Astrocyte of the spinal cord (primary cell): ENCODE measurements at regions not wholly inside any gene's neighbourhood (a gene's known extent, or its start where the extent isn't known, plus 50 kb on each side); places are given as distances from the start of the nearest gene placed in this dataset.
"Not testable (repeated sequence)": the region's sequence is repeated elsewhere in the genome, so short reads cannot be mapped to it uniquely, and the experiment has no call there.

Experiments
- DNase-seq: peaks from one replicate; pipeline ENCODE4 v3.0.0; 2011; ENCODE audit warnings: low read depth, low spot score
- H3K4me3 ChIP-seq: 2 replicates; pipeline ENCODE4 v1.5.1; 2011; ENCODE audit warnings: low read depth, mild to moderate bottlenecking, low read length, moderate library complexity
- CTCF ChIP-seq: IDR thresholded peaks from 2 replicates; pipeline ENCODE4 v1.5.1; 2012; ENCODE audit warnings: low read depth, mild to moderate bottlenecking, low read length, inconsistent platforms
- in situ Hi-C: cut with HindIII; loops from 2 replicates; pipeline ENCODE4 v1.10.0; 2017; ENCODE audit warnings: low sequenced_read_pairs

GRCh38 chr7:19969859-19970493 is 196.6 kb upstream of the TMEM196 start:
- no peak overlapping the region for H3K4me3 ChIP-seq
- peak; percentile 24 for DNase-seq
- in situ Hi-C loops, result no loop called here
- TF ChIP-seq CTCF, result no peak

GRCh38 chr7:19964246-19964645 is 190.8 kb upstream of the TMEM196 start:
- no peak for TF ChIP-seq CTCF
- DNase-seq, result peak; percentile 41
- in situ Hi-C loops, result no loop called here
- no peak overlapping the region for H3K4me3 ChIP-seq

GRCh38 chr7:19963695-19964094 is 190.3 kb upstream of the TMEM196 start:
- no peak overlapping the region for H3K4me3 ChIP-seq
- in situ Hi-C loops, result no loop called here
- no peak for TF ChIP-seq CTCF
- no peak for DNase-seq

GRCh38 chr7:19958309-19958896 is 185.0 kb upstream of the TMEM196 start:
- no peak for TF ChIP-seq CTCF
- in situ Hi-C loops, result no loop called here
- no peak overlapping the region for H3K4me3 ChIP-seq
- peak; percentile 82 for DNase-seq

- no peak overlapping the region for H3K4me3 ChIP-seq
- TF ChIP-seq CTCF, result no peak
- in situ Hi-C loops, result no loop called here
- DNase-seq, result peak; percentile 15
Observed at GRCh38 chr7:19957664-19958063, 184.2 kb upstream of the TMEM196 start.

GRCh38 chr7:19954166-19954565 is 180.7 kb upstream of the TMEM196 start:
- in situ Hi-C loops, H3K4me3 ChIP-seq, DNase-seq: not testable (repeated sequence)

- H3K4me3 ChIP-seq, DNase-seq, in situ Hi-C loops: not testable (repeated sequence)
Observed at GRCh38 chr7:19953411-19953810, 180.0 kb upstream of the TMEM196 start.
